ENCODE measurements at regions not wholly inside any gene's neighbourhood (a gene's known extent, or its start where the extent isn't known, plus 50 kb on each side); places are given as distances from the start of the nearest gene placed in this dataset.

- Histone ChIP-seq H3K79me2 (ENCODE audit: control insufficient read depth in 1 of 2, insufficient read depth in 2 of 2, low read length in 2 of 2) (no peaks in the 10 kb centered on the region), H3K36me3 (ENCODE audit: control insufficient read depth in 2 of 4, insufficient read depth in 4 of 4, low read length in 3 of 4) (no peaks in the 10 kb centered on the region), H3K4me1 (replicated peaks in 1 of 4; ENCODE audit: control insufficient read depth in 3 of 4, insufficient read depth in 4 of 4, low read length in 3 of 4) (peaks cover 0 to 12% (median 3%) of the 10 kb centered on the region in 4 experiments; a peak in 5 of 7 replicates), H2BK120ac (replicated peaks; ENCODE audit: low read depth, low read length) (no peak overlapping the region), H3K9ac (replicated peaks in 1 of 4; ENCODE audit: extremely low read depth in 1 of 4, low read depth in 3 of 4, low read length in 3 of 4) (no peak overlapping the region), H4K8ac (ENCODE audit: extremely low read depth, insufficient read depth, low read length) (no peak overlapping the region; the same call in 1 of the 2 replicates), H3K27me3 (replicated peaks in 1 of 4; ENCODE audit: control insufficient read depth in 3 of 4, extremely low read depth in 1 of 4, insufficient read depth in 3 of 4, low read length in 3 of 4) (no peaks in the 10 kb centered on the region), H2BK5ac (ENCODE audit: low read depth, low read length) (no peak overlapping the region), H3K18ac (ENCODE audit: extremely low read depth, low read length) (no peak overlapping the region), H3K23ac (ENCODE audit: insufficient read length) (no peak overlapping the region), H3K23me2 (ENCODE audit: low read depth, low read length) (no peaks in the 10 kb centered on the region), H2AK5ac (ENCODE audit: low read depth, low read length) (no peak overlapping the region), H3K9me3 (ENCODE audit: insufficient read depth in 2 of 2, low read depth in 1 of 2, low read length in 1 of 2) (no peaks in the 10 kb centered on the region), H3K79me1 (ENCODE audit: low read depth, low read length) (no peaks in the 10 kb centered on the region; the same call in 1 of the 2 replicates), H4K91ac (replicated peaks; ENCODE audit: insufficient read length, low read length) (no peak overlapping the region), H3K56ac (replicated peaks; ENCODE audit: insufficient read length, low read depth, low read length) (no peak overlapping the region), H4K20me1 (replicated peaks in 1 of 2; ENCODE audit: control insufficient read depth in 1 of 2, insufficient read depth in 2 of 2, low read length in 2 of 2) (no peaks in the 10 kb centered on the region), H3K4me3 (ENCODE audit: extremely low read depth in 1 of 4, insufficient read depth in 2 of 4, low read depth in 3 of 4, low read length in 4 of 4) (no peak overlapping the region), H3K4me2 (ENCODE audit: insufficient read depth in 1 of 2, low read depth in 2 of 2, low read length in 2 of 2) (no peak overlapping the region), H2BK15ac (ENCODE audit: low read length) (no peak overlapping the region), H3K4ac (replicated peaks; ENCODE audit: insufficient read length, low read depth, low read length) (no peak overlapping the region), H2AFZ (ENCODE audit: low read length) (no peak overlapping the region), H2BK20ac (ENCODE audit: low read length) (no peak overlapping the region), H4K5ac (ENCODE audit: insufficient read length, low read depth, low read length) (no peak overlapping the region), H3K27ac (ENCODE audit: low read depth, low read length) (no peak overlapping the region), H2BK12ac (ENCODE audit: low read depth, low read length) (no peak overlapping the region), H3K14ac (ENCODE audit: insufficient read length) (no peak overlapping the region)
- DNase-seq (ENCODE audit: low read depth in 1 of 2, low spot score in 2 of 2): no peak
- 94% methylated on average over 9 of the region's 9 CpGs; no CpG with 5 or more reads in 1 of the 2 experiments for WGBS, 2 experiments (ENCODE audit: extremely low coverage in 1 of 2, insufficient coverage in 1 of 2, insufficient read length in 1 of 2, insufficient replicate concordance in 2 of 2, low coverage in 1 of 2, low lambda C conversion rate in 2 of 2, missing lambda C conversion rate in 1 of 2)
- ChIA-PET POLR2A (ENCODE audit: partially characterized antibody) (no interaction called here), CTCF (ENCODE audit: partially characterized antibody) (interaction anchor here (0.6 to 8.7 kb wide), 4 partner anchors 10 to 283 kb away, joined by 4 to 178 read pairs (median 16); no protein-coding TSS in a partner anchor)
- no peak for FAIRE-seq
- TF ChIP-seq ATF2 (IDR thresholded peaks at IDR 0.05; ENCODE audit: low read length) (no peak), USF2 (IDR thresholded peaks at IDR 0.05; ENCODE audit: low read length) (no peak), ASH2L (IDR thresholded peaks at IDR 0.05; ENCODE audit: low read length) (no peak), NRF1 (IDR thresholded peaks at IDR 0.05; ENCODE audit: low read depth, low read length) (no peak), CHD1 (IDR thresholded peaks at IDR 0.05; ENCODE audit: low read depth, low read length) (no peak), EP300 (IDR thresholded peaks at IDR 0.05; ENCODE audit: borderline replicate concordance in 1 of 2, low read depth in 2 of 2, low read length in 2 of 2) (no peak), GABPA (IDR thresholded peaks at IDR 0.05; ENCODE audit: borderline replicate concordance, insufficient read depth, low read length) (no peak), KDM1A (IDR thresholded peaks at IDR 0.05; ENCODE audit: borderline replicate concordance, low read length) (no peak), RFX5 (IDR thresholded peaks at IDR 0.05; ENCODE audit: borderline replicate concordance, low read depth, low read length) (no peak), TBP (IDR thresholded peaks at IDR 0.05; ENCODE audit: low read depth, low read length) (no peak)
Measured at GRCh38 chr3:56985460-56985859, 75.0 kb upstream of the SPATA12 start.
